Natural killer cell (primary cell): ENCODE measurements at regions not wholly inside any gene's neighbourhood (a gene's known extent, or its start where the extent isn't known, plus 50 kb on each side); places are given as distances from the start of the nearest gene placed in this dataset.

ENCODE experiments used
- ATAC-seq, 3 donors: fragments of 150-1000 bp in 2 of 3; fragments of 200-7000 bp in 1 of 3; cut with Tn5 transposase; 1 replicate in 1 of 3; 2 replicates in 2 of 3; pipeline ENCODE4 v1.10.0; 2021; ENCODE audit warnings: mild to moderate bottlenecking in 2 of 3, moderate library complexity in 2 of 3
- DNase-seq, 2 donors: peaks; one replicate each; pipeline versions ENCODE4 v3.0.0 to v3.0.0-alpha.2; 2013 to 2021; ENCODE audit warnings: mixed read lengths in 1 of 2
- H3K27ac ChIP-seq: one replicate; pipeline ENCODE4 v1.5.1; 2013; ENCODE audit warnings: mild to moderate bottlenecking, low read length
- H3K27me3 ChIP-seq: one replicate; pipeline ENCODE4 v1.6.1; 2013; ENCODE audit warnings: low read length; ENCODE audit not compliant: control insufficient read depth, insufficient read depth
- H3K36me3 ChIP-seq: one replicate; pipeline ENCODE4 v1.6.1; 2013; ENCODE audit warnings: low read length; ENCODE audit not compliant: control insufficient read depth, insufficient read depth
- H3K4me1 ChIP-seq: one replicate; pipeline ENCODE4 v1.6.1; 2013; ENCODE audit warnings: low read length; ENCODE audit not compliant: control insufficient read depth, insufficient read depth
- H3K4me3 ChIP-seq: one replicate; pipeline ENCODE4 v1.5.1; 2013; ENCODE audit warnings: low read length
- H3K9me3 ChIP-seq: one replicate; pipeline ENCODE4 v1.6.1; 2013; ENCODE audit warnings: low read length; ENCODE audit not compliant: control insufficient read depth, insufficient read depth
- H3K27ac Mint-ChIP-seq, 2 donors: one replicate each; pipeline ENCODE4 v1.8.0; 2022; ENCODE audit warnings: mild to moderate bottlenecking in 2 of 2, mixed read lengths in 2 of 2, moderate library complexity in 1 of 2
- H3K27me3 Mint-ChIP-seq, 2 donors: one replicate each; pipeline ENCODE4 v1.8.0; 2022; ENCODE audit warnings: low read depth in 2 of 2, mixed read lengths in 2 of 2
- H3K36me3 Mint-ChIP-seq: one replicate; pipeline ENCODE4 v1.8.0; 2022; ENCODE audit warnings: mixed read lengths
- H3K4me1 Mint-ChIP-seq, 2 donors: one replicate each; pipeline ENCODE4 v1.8.0; 2022; ENCODE audit warnings: mixed read lengths in 2 of 2
- H3K4me3 Mint-ChIP-seq: one replicate; pipeline ENCODE4 v1.8.0; 2022; ENCODE audit warnings: mild to moderate bottlenecking, moderate library complexity, mixed read lengths
- H3K9me3 Mint-ChIP-seq, 2 donors: one replicate each; pipeline ENCODE4 v1.8.0; 2022; ENCODE audit warnings: mixed read lengths in 2 of 2
- CTCF ChIP-seq: fragments of 200-600 bp; IDR thresholded peaks from one replicate; pipeline ENCODE4 v1.8.0; 2022; ENCODE audit warnings: antibody characterized with exemption
- WGBS: methylation state at CpG from one replicate; pipeline ENCODE4 v1.1.7; 2013; ENCODE audit warnings: missing lambda C conversion rate; ENCODE audit not compliant: insufficient coverage; 5-methylcytosine and 5-hydroxymethylcytosine counted together
- intact Hi-C: fragments of 100-400 bp; cut with micrococcal nuclease; formaldehyde crosslinking; loops from one replicate; pipeline ENCODE4 v1.14.2; 2022

- no peaks in the 10 kb centered on the region for H3K4me1 ChIP-seq
- no peaks in the 10 kb centered on the region for H3K4me1 Mint-ChIP-seq
- no peak for TF ChIP-seq CTCF
Measured at GRCh38 chr7:84624527-84624926, 429.9 kb upstream of the SEMA3A start.

GRCh38 chr7:84617265-84618030, 422.9 kb upstream of the SEMA3A start:
- H3K27ac ChIP-seq = no peak overlapping the region
- Mint-ChIP-seq H3K9me3 (peaks cover 11 to 15% of the 10 kb centered on the region in 2 donors), H3K36me3 (peaks cover 7% of the 10 kb centered on the region), H3K27ac (no peak overlapping the region), H3K4me3 (no peak overlapping the region), H3K27me3 (no peaks in the 10 kb centered on the region), H3K4me1 (no peaks in the 10 kb centered on the region)
- no peaks in the 10 kb centered on the region for H3K27me3 ChIP-seq
- DNase-seq (no peak), ATAC-seq (no peak)
- H3K9me3 ChIP-seq = peaks cover 3% of the 10 kb centered on the region
- no peak overlapping the region for H3K4me3 ChIP-seq
- no peaks in the 10 kb centered on the region for H3K36me3 ChIP-seq
- WGBS = 94% methylated on average over 2 of the region's 4 CpGs
- no peak for TF ChIP-seq CTCF
- intact Hi-C loops = no loop called here
- H3K4me1 ChIP-seq = no peaks in the 10 kb centered on the region

More at GRCh38 chr7:84624527-84624926, 429.9 kb upstream of the SEMA3A start:
- ATAC-seq (no peak), DNase-seq (no peak)
- H3K27me3 ChIP-seq = no peaks in the 10 kb centered on the region
- intact Hi-C loops = no loop called here
- no peak overlapping the region for H3K27ac ChIP-seq
- H3K4me3 Mint-ChIP-seq = no peak overlapping the region
- no peak overlapping the region for H3K4me3 ChIP-seq
- H3K9me3 ChIP-seq = no peaks in the 10 kb centered on the region
- no peaks in the 10 kb centered on the region for H3K36me3 Mint-ChIP-seq
- H3K36me3 ChIP-seq = no peaks in the 10 kb centered on the region
- WGBS = 80% methylated on average over 1 of the region's 1 CpG
- no peak overlapping the region for H3K27ac Mint-ChIP-seq
- H3K27me3 Mint-ChIP-seq = no peaks in the 10 kb centered on the region
- H3K9me3 Mint-ChIP-seq = peaks cover 7% of the 10 kb centered on the region in 2 donors

- no peaks in the 10 kb centered on the region for H3K36me3 ChIP-seq
- H3K9me3 ChIP-seq = peaks cover 3% of the 10 kb centered on the region
- H3K27ac ChIP-seq = no peak overlapping the region
- no peak overlapping the region for H3K27ac Mint-ChIP-seq
- intact Hi-C loops = no loop called here
- no peak for ATAC-seq
- no peaks in the 10 kb centered on the region for H3K4me1 ChIP-seq
- H3K4me3 ChIP-seq = no peak overlapping the region
- H3K27me3 ChIP-seq = no peaks in the 10 kb centered on the region
- TF ChIP-seq CTCF = no peak
- no peaks in the 10 kb centered on the region for H3K27me3 Mint-ChIP-seq
- H3K36me3 Mint-ChIP-seq = peaks cover 7% of the 10 kb centered on the region
- H3K9me3 Mint-ChIP-seq = peaks cover 5 to 12% of the 10 kb centered on the region in 2 donors
- no peak overlapping the region for H3K4me3 Mint-ChIP-seq
- no peaks in the 10 kb centered on the region for H3K4me1 Mint-ChIP-seq
- DNase-seq = no peak
Measured at GRCh38 chr7:84614821-84615501, 420.4 kb upstream of the SEMA3A start.
